Activated CD8-positive, alpha-beta T cell treated with anti-CD3 and anti-CD28 coated beads for 36 hours (primary cell): ENCODE measurements at regions not wholly inside any gene's neighbourhood (a gene's known extent, or its start where the extent isn't known, plus 50 kb on each side); places are given as distances from the start of the nearest gene placed in this dataset.

Experiments used
- ATAC-seq: fragments of 200-7000 bp; cut with Tn5 transposase; one replicate; pipeline ENCODE4 v1.10.0; 2021; ENCODE audit warnings: mild to moderate bottlenecking, moderate library complexity
- CTCF ChIA-PET: fragments of 350-600 bp; sonication (Branson Sonifier 250); formaldehyde crosslinking; loops from one replicate; lab custom pipeline; 2021; ENCODE audit warnings: antibody characterized with exemption; lab: Charles Lee
- POLR2A ChIA-PET: fragments of 350-600 bp; sonication (Branson Sonifier 250); formaldehyde crosslinking; loops from one replicate; lab custom pipeline; 2021; ENCODE audit warnings: antibody characterized with exemption; lab: Charles Lee
- DNase-seq: peaks from one replicate; pipeline ENCODE4 v3.0.0-alpha.2; 2020
- H3K27ac Mint-ChIP-seq: one replicate; pipeline ENCODE4 v1.8.0; 2021; ENCODE audit warnings: mild to moderate bottlenecking, mixed read lengths
- H3K27me3 Mint-ChIP-seq: one replicate; pipeline ENCODE4 v1.8.0; 2021; ENCODE audit warnings: mixed read lengths
- H3K36me3 Mint-ChIP-seq: one replicate; pipeline ENCODE4 v1.8.0; 2021; ENCODE audit warnings: low read depth, mixed read lengths
- H3K4me1 Mint-ChIP-seq: one replicate; pipeline ENCODE4 v1.8.0; 2021; ENCODE audit warnings: low read depth, mixed read lengths
- H3K4me3 Mint-ChIP-seq: one replicate; pipeline ENCODE4 v1.8.0; 2021; ENCODE audit warnings: mild to moderate bottlenecking, moderate library complexity, mixed read lengths
- H3K9me3 Mint-ChIP-seq: one replicate; pipeline ENCODE4 v1.8.0; 2021; ENCODE audit warnings: mixed read lengths
- CTCF ChIP-seq: fragments of 200-600 bp; IDR thresholded peaks from one replicate; pipeline ENCODE4 v1.8.0; 2022; ENCODE audit warnings: antibody characterized with exemption, mild to moderate bottlenecking
- intact Hi-C: fragments of 100-400 bp; cut with micrococcal nuclease; formaldehyde crosslinking; loops from one replicate; pipeline ENCODE4 v1.10.0; 2022

- CTCF ChIA-PET, result no interaction called here
- H3K4me1 Mint-ChIP-seq, result no peaks in the 10 kb centered on the region
- DNase-seq, result no peak
- peaks cover 2% of the 10 kb centered on the region for H3K9me3 Mint-ChIP-seq
- H3K27ac Mint-ChIP-seq, result no peak overlapping the region
- TF ChIP-seq CTCF, result no peak
- no peak overlapping the region for H3K4me3 Mint-ChIP-seq
- H3K27me3 Mint-ChIP-seq, result no peaks in the 10 kb centered on the region
- POLR2A ChIA-PET, result no interaction called here
- intact Hi-C loops, result no loop called here
- no peak for ATAC-seq
- no peaks in the 10 kb centered on the region for H3K36me3 Mint-ChIP-seq
Observed at GRCh38 chr2:5392658-5393057, 299.5 kb upstream of the SOX11 start.

- peaks cover 2% of the 10 kb centered on the region for H3K9me3 Mint-ChIP-seq
- H3K36me3 Mint-ChIP-seq, result no peaks in the 10 kb centered on the region
- intact Hi-C loops, result no loop called here
- DNase-seq (no peak), ATAC-seq (no peak)
- ChIA-PET CTCF (no interaction called here), POLR2A (no interaction called here)
- no peak overlapping the region for H3K4me3 Mint-ChIP-seq
- TF ChIP-seq CTCF, result no peak
- H3K4me1 Mint-ChIP-seq, result no peaks in the 10 kb centered on the region
- H3K27me3 Mint-ChIP-seq, result no peaks in the 10 kb centered on the region
- no peak overlapping the region for H3K27ac Mint-ChIP-seq
Observed at GRCh38 chr2:5393474-5393873, 298.7 kb upstream of the SOX11 start.

- no peak overlapping the region for H3K27ac Mint-ChIP-seq
- no peak for ATAC-seq
- H3K36me3 Mint-ChIP-seq, result no peaks in the 10 kb centered on the region
- no peak for DNase-seq
- ChIA-PET CTCF (no interaction called here), POLR2A (no interaction called here)
- H3K4me3 Mint-ChIP-seq, result no peak overlapping the region
- TF ChIP-seq CTCF, result no peak
- H3K9me3 Mint-ChIP-seq, result no peaks in the 10 kb centered on the region
- H3K4me1 Mint-ChIP-seq, result no peaks in the 10 kb centered on the region
- no peaks in the 10 kb centered on the region for H3K27me3 Mint-ChIP-seq
- intact Hi-C loops, result no loop called here
Observed at GRCh38 chr2:5394223-5394622, 298.0 kb upstream of the SOX11 start.

GRCh38 chr2:5401115-5401657, 291.0 kb upstream of the SOX11 start:
- H3K4me3 Mint-ChIP-seq, result no peak overlapping the region
- H3K27me3 Mint-ChIP-seq, result no peaks in the 10 kb centered on the region
- ChIA-PET POLR2A (no interaction called here), CTCF (no interaction called here)
- TF ChIP-seq CTCF, result no peak
- H3K9me3 Mint-ChIP-seq, result no peaks in the 10 kb centered on the region
- ATAC-seq (no peak), DNase-seq (no peak)
- H3K4me1 Mint-ChIP-seq, result no peaks in the 10 kb centered on the region
- no peak overlapping the region for H3K27ac Mint-ChIP-seq
- intact Hi-C loops, result no loop called here
- H3K36me3 Mint-ChIP-seq, result no peaks in the 10 kb centered on the region

- CTCF ChIA-PET, result no interaction called here
- no peak for DNase-seq
- Mint-ChIP-seq H3K4me1 (no peaks in the 10 kb centered on the region), H3K27me3 (no peaks in the 10 kb centered on the region), H3K9me3 (no peaks in the 10 kb centered on the region), H3K27ac (no peak overlapping the region), H3K4me3 (no peak overlapping the region), H3K36me3 (no peaks in the 10 kb centered on the region)
- POLR2A ChIA-PET, result no interaction called here
- ATAC-seq, result no peak
- intact Hi-C loops, result no loop called here
- no peak for TF ChIP-seq CTCF
Observed at GRCh38 chr2:5403392-5403791, 288.8 kb upstream of the SOX11 start.
